ENCODE measurements at regions not wholly inside any gene's neighbourhood (a gene's known extent, or its start where the extent isn't known, plus 50 kb on each side); places are given as distances from the start of the nearest gene placed in this dataset.

GRCh38 chr16:87114832-87115231, 202.4 kb downstream of the C16orf95 start:
- ChIA-PET POLR2A (no interaction called here), CTCF (no interaction called here)
- Histone ChIP-seq H3K27ac (no peak overlapping the region), H3K4me2 (no peak overlapping the region), H3K4me3 (no peak overlapping the region), H3K4me1 (no peaks in the 10 kb centered on the region), H3K9me3 (no peaks in the 10 kb centered on the region)
- WGBS (ENCODE audit: missing lambda C conversion rate): 46% methylated on average over 5 of the region's 5 CpGs
- FAIRE-seq: no peak
- DNase-seq (ENCODE audit: low read depth in 1 of 2, low spot score in 1 of 2): peak; percentile 17 to 20
- peak in 1 of 2 experiments; percentile 54; a peak in 1 of 6 replicates for ATAC-seq
- TF ChIP-seq PHF8 (IDR thresholded peaks at IDR 0.05; ENCODE audit: borderline replicate concordance, low read depth) (no peak), USF2 (IDR thresholded peaks at IDR 0.05) (0 out of 2 replicates have a peak, but pooled peaks have one; percentile 21)

GRCh38 chr16:87115646-87116045, 201.5 kb downstream of the C16orf95 start:
- FAIRE-seq (no peak), DNase-seq (ENCODE audit: low read depth in 1 of 2, low spot score in 1 of 2) (no peak)
- CTCF ChIA-PET: no interaction called here

More at GRCh38 chr16:87115646-87116045, 201.5 kb downstream of the C16orf95 start:
- H3K27ac ChIP-seq: no peak overlapping the region
- H3K4me3 ChIP-seq: no peak overlapping the region
- POLR2A ChIA-PET: no interaction called here
- WGBS (ENCODE audit: missing lambda C conversion rate): 41% methylated on average over 6 of the region's 6 CpGs
- H3K4me1 ChIP-seq: no peaks in the 10 kb centered on the region
- TF ChIP-seq JUNB (IDR thresholded peaks at IDR 0.05) (no peak), BHLHE40 (IDR thresholded peaks at IDR 0.05; ENCODE audit: low read depth, low read length) (no peak), HOXA7 (CRISPR knock-in tag; IDR thresholded peaks at IDR 0.05) (no peak), RCOR1 (IDR thresholded peaks at IDR 0.05; ENCODE audit: low read depth, low read length) (no peak), REST (IDR thresholded peaks at IDR 0.05) (no peak), CHD2 (IDR thresholded peaks at IDR 0.05; ENCODE audit: low read length, partially characterized antibody) (no peak), SREBF2 (IDR thresholded peaks at IDR 0.05) (no peak), ZC3H11A (IDR thresholded peaks at IDR 0.05) (no peak), GATA3 (IDR thresholded peaks at IDR 0.05; ENCODE audit: borderline replicate concordance) (no peak), MAX (IDR thresholded peaks at IDR 0.05) (no peak), CEBPB (IDR thresholded peaks at IDR 0.05) (no peak), CTCF (IDR thresholded peaks at IDR 0.05) (no peak), FOSL2 (IDR thresholded peaks at IDR 0.05) (no peak), FOSL2 (CRISPR knock-in tag; IDR thresholded peaks at IDR 0.05) (no peak), RFX5 (IDR thresholded peaks at IDR 0.05) (no peak), TP53 (CRISPR knock-in tag; IDR thresholded peaks at IDR 0.05) (no peak), ZFP36 (IDR thresholded peaks at IDR 0.05; ENCODE audit: borderline replicate concordance, partially characterized antibody) (no peak), HOXB13 (CRISPR knock-in tag; IDR thresholded peaks at IDR 0.05; ENCODE audit: low read depth) (no peak), EHMT2 (IDR thresholded peaks at IDR 0.05; ENCODE audit: low read depth) (no peak), ZSCAN20 (CRISPR knock-in tag; IDR thresholded peaks at IDR 0.05) (no peak)
- no peaks in the 10 kb centered on the region for H3K9me3 ChIP-seq
- ATAC-seq: no peak
- H3K4me2 ChIP-seq: no peak overlapping the region

All from A549 (cell line).